Neural cell (in vitro differentiated cells): ENCODE measurements at regions not wholly inside any gene's neighbourhood (a gene's known extent, or its start where the extent isn't known, plus 50 kb on each side); places are given as distances from the start of the nearest gene placed in this dataset.

ENCODE experiments used
- H2AFZ ChIP-seq: fragments of 200-600, 300-800 bp; sonication (generic), shearing (Covaris generic); 2 replicates; pipeline ENCODE4 v1.6.0; 2014; ENCODE audit warnings: low read depth, mild to moderate bottlenecking, antibody characterized with exemption, low read length, moderate library complexity
- H3F3A ChIP-seq: fragments of 200-600 bp; shearing (Covaris generic); 2 replicates; pipeline ENCODE4 v1.6.1; 2016; ENCODE audit warnings: mild to moderate bottlenecking, moderate library complexity, mixed read lengths, antibody characterized with exemption, low read length; ENCODE audit not compliant: insufficient read depth, poor library complexity, severe bottlenecking
- H3K27ac ChIP-seq: fragments of 200-600, 300-800 bp; sonication (generic), shearing (Covaris generic); 2 replicates; pipeline ENCODE4 v1.5.1; 2014; ENCODE audit warnings: mild to moderate bottlenecking, low read length, moderate library complexity
- H3K27me3 ChIP-seq: fragments of 300-800, 200-600 bp; sonication (generic), shearing (Covaris generic); 2 replicates; pipeline ENCODE4 v1.6.0; 2014; ENCODE audit warnings: mild to moderate bottlenecking, low read depth, low read length, moderate library complexity; ENCODE audit not compliant: insufficient read depth
- H3K36me3 ChIP-seq: fragments of 300-800, 200-600 bp; sonication (generic), shearing (Covaris generic); 2 replicates; pipeline ENCODE4 v1.5.1; 2014; ENCODE audit warnings: mild to moderate bottlenecking, antibody characterized with exemption, low read length, moderate library complexity; ENCODE audit not compliant: insufficient read depth
- H3K4me2 ChIP-seq: fragments of 300-800, 200-600 bp; sonication (generic), shearing (Covaris generic); 2 replicates; pipeline ENCODE4 v1.6.0; 2014; ENCODE audit warnings: mild to moderate bottlenecking, low read length
- H3K4me3 ChIP-seq: fragments of 300-800, 200-600 bp; sonication (generic), shearing (Covaris generic); 2 replicates; pipeline ENCODE4 v1.5.1; 2014; ENCODE audit warnings: mild to moderate bottlenecking, low read length, moderate library complexity
- H3K79me2 ChIP-seq: fragments of 200-600 bp; shearing (Covaris generic); replicated peaks from 2 replicates; pipeline ENCODE4 v1.6.0; 2014; ENCODE audit warnings: mild to moderate bottlenecking, low read length, moderate library complexity; ENCODE audit not compliant: insufficient read depth
- H3K9ac ChIP-seq: fragments of 300-800, 200-600 bp; sonication (generic), shearing (Covaris generic); 2 replicates; pipeline ENCODE4 v1.6.1; 2016; ENCODE audit warnings: mild to moderate bottlenecking, low read length, mixed read lengths
- H3K9me2 ChIP-seq: fragments of 200-600 bp; shearing (Covaris generic); 2 replicates; pipeline ENCODE4 v1.6.1; 2016; ENCODE audit warnings: mild to moderate bottlenecking, low read length, mixed read lengths; ENCODE audit not compliant: insufficient read depth
- H3K9me3 ChIP-seq: fragments of 200-600, 300-800 bp; sonication (generic), shearing (Covaris generic); 2 replicates; pipeline ENCODE4 v1.6.1; 2016; ENCODE audit warnings: mild to moderate bottlenecking, mixed run types, low read length, moderate library complexity, mixed read lengths
- H4K20me1 ChIP-seq: fragments of 200-600 bp; shearing (Covaris generic); 2 replicates; pipeline ENCODE4 v1.6.1; 2016; ENCODE audit warnings: mild to moderate bottlenecking, mixed run types; ENCODE audit not compliant: insufficient read depth
- CTCF ChIP-seq: fragments of 450-650 bp; IDR thresholded peaks from 2 replicates; pipeline ENCODE4 v1.5.1; 2014; ENCODE audit warnings: antibody characterized with exemption, mild to moderate bottlenecking, moderate library complexity; ENCODE audit not compliant: poor library complexity, severe bottlenecking
- EP300 ChIP-seq: fragments of 450-650 bp; conservative IDR thresholded peaks from 2 replicates; pipeline ENCODE4 v1.6.1; 2014; ENCODE audit warnings: antibody characterized with exemption, mild to moderate bottlenecking, moderate library complexity; ENCODE audit not compliant: poor library complexity, severe bottlenecking
- EZH2 ChIP-seq: fragments of 200-600, 300-800 bp; shearing (Covaris generic), sonication (generic); IDR thresholded peaks from 2 replicates; pipeline ENCODE4 v1.6.1; 2014; ENCODE audit warnings: antibody characterized with exemption, low read length, borderline replicate concordance, mild to moderate bottlenecking; ENCODE audit not compliant: insufficient read depth, poor library complexity, severe bottlenecking
- MXI1 ChIP-seq: fragments of 450-650 bp; conservative IDR thresholded peaks from 2 replicates; pipeline ENCODE4 v1.6.1; 2014; ENCODE audit warnings: antibody characterized with exemption, mild to moderate bottlenecking; ENCODE audit not compliant: poor library complexity, severe bottlenecking
- POLR2AphosphoS5 ChIP-seq: IDR thresholded peaks from 2 replicates; pipeline ENCODE4 v1.6.1; 2012
- RAD21 ChIP-seq: fragments of 450-650 bp; conservative IDR thresholded peaks from 2 replicates; pipeline ENCODE4 v1.6.1; 2014; ENCODE audit warnings: antibody characterized with exemption, mild to moderate bottlenecking, moderate library complexity
- SMC3 ChIP-seq: fragments of 450-650 bp; conservative IDR thresholded peaks from 2 replicates; pipeline ENCODE4 v1.6.1; 2014; ENCODE audit warnings: antibody characterized with exemption, mild to moderate bottlenecking, moderate library complexity; ENCODE audit not compliant: poor library complexity
- TAF1 ChIP-seq: IDR thresholded peaks from 2 replicates; pipeline ENCODE4 v1.6.1; 2012; ENCODE audit warnings: low read depth
- TF ChIP-seq, protein P1 (sequence below): IDR thresholded peaks from 2 replicates; pipeline ENCODE4 v1.6.1; 2012; ENCODE audit warnings: borderline replicate concordance

DNA sequence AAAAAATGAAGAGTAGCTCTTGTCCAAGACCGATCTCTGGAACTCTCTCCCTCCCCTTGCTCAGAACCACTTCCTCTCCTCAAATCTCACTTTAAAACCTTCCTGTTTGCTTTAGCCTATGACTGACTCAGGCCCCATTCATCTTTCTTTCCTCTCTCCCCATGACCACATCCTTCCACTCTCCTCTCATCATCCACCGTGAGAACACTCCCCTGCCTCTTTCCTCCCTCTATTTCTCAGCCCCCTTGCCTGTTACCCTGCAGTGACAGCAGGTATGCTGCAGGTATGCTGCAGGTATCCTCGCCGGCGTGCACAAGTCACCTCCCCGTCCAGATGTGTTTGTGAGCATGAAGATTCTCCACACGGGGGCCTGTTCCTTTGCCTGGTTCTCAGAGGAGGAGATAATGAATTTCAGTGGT, 505.3 kb downstream of the CCDC171 start:
- no peaks in the 10 kb centered on the region for H3K36me3 ChIP-seq
- H2AFZ ChIP-seq: no peak overlapping the region
- no peaks in the 10 kb centered on the region for H3F3A ChIP-seq
- H3K4me3 ChIP-seq: no peak overlapping the region
- no peaks in the 10 kb centered on the region for H3K79me2 ChIP-seq
- H3K9me3 ChIP-seq: no peaks in the 10 kb centered on the region
- no peak overlapping the region for H3K9ac ChIP-seq
- no peak overlapping the region for H3K27ac ChIP-seq
- H3K27me3 ChIP-seq: no peaks in the 10 kb centered on the region
- H3K9me2 ChIP-seq: no peaks in the 10 kb centered on the region
- H3K4me2 ChIP-seq: no peak overlapping the region
- no peak for TF ChIP-seq CTCF
- H4K20me1 ChIP-seq: no peaks in the 10 kb centered on the region

- no peak overlapping the region for H3K4me2 ChIP-seq
- no peaks in the 10 kb centered on the region for H3K36me3 ChIP-seq
- H3F3A ChIP-seq: no peaks in the 10 kb centered on the region
- H3K9me2 ChIP-seq: no peaks in the 10 kb centered on the region
- no peak overlapping the region for H3K4me3 ChIP-seq
- no peaks in the 10 kb centered on the region for H4K20me1 ChIP-seq
- H3K9ac ChIP-seq: no peak overlapping the region
- no peaks in the 10 kb centered on the region for H3K27me3 ChIP-seq
- no peaks in the 10 kb centered on the region for H3K79me2 ChIP-seq
- no peak overlapping the region for H3K27ac ChIP-seq
- TF ChIP-seq RAD21 (no peak), CTCF (no peak), MXI1 (no peak), EZH2 (no peak), TAF1 (no peak), SMC3 (no peak), POLR2AphosphoS5 (no peak), EP300 (no peak)
- TF ChIP-seq, protein P1, sequence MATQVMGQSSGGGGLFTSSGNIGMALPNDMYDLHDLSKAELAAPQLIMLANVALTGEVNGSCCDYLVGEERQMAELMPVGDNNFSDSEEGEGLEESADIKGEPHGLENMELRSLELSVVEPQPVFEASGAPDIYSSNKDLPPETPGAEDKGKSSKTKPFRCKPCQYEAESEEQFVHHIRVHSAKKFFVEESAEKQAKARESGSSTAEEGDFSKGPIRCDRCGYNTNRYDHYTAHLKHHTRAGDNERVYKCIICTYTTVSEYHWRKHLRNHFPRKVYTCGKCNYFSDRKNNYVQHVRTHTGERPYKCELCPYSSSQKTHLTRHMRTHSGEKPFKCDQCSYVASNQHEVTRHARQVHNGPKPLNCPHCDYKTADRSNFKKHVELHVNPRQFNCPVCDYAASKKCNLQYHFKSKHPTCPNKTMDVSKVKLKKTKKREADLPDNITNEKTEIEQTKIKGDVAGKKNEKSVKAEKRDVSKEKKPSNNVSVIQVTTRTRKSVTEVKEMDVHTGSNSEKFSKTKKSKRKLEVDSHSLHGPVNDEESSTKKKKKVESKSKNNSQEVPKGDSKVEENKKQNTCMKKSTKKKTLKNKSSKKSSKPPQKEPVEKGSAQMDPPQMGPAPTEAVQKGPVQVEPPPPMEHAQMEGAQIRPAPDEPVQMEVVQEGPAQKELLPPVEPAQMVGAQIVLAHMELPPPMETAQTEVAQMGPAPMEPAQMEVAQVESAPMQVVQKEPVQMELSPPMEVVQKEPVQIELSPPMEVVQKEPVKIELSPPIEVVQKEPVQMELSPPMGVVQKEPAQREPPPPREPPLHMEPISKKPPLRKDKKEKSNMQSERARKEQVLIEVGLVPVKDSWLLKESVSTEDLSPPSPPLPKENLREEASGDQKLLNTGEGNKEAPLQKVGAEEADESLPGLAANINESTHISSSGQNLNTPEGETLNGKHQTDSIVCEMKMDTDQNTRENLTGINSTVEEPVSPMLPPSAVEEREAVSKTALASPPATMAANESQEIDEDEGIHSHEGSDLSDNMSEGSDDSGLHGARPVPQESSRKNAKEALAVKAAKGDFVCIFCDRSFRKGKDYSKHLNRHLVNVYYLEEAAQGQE: no peak
- H2AFZ ChIP-seq: no peak overlapping the region
- H3K9me3 ChIP-seq: no peaks in the 10 kb centered on the region
Observed at GRCh38 chr9:16060436-16061129, 507.7 kb downstream of the CCDC171 start.
